ENCODE measurements at regions not wholly inside any gene's neighbourhood (a gene's known extent, or its start where the extent isn't known, plus 50 kb on each side); places are given as distances from the start of the nearest gene placed in this dataset.

- no peak for TF ChIP-seq GATA3 (IDR thresholded peaks at IDR 0.05; ENCODE audit: low read depth, low read length)
- TF ChIP-seq GATA2 (IDR thresholded peaks at IDR 0.05; ENCODE audit: low read depth, low read length) = no peak
These were observed 285.1 kb upstream of the TUT7 start for GRCh38 chr9:86639287-86639686.

GRCh38 chr9:86638109-86638508, 283.9 kb upstream of the TUT7 start:
- no peak for TF ChIP-seq GATA2 (IDR thresholded peaks at IDR 0.05; ENCODE audit: low read depth, low read length)
- no peak for TF ChIP-seq GATA3 (IDR thresholded peaks at IDR 0.05; ENCODE audit: low read depth, low read length)

- TF ChIP-seq GATA3 (IDR thresholded peaks at IDR 0.05; ENCODE audit: low read depth, low read length) (no peak), GATA2 (IDR thresholded peaks at IDR 0.05; ENCODE audit: low read depth, low read length) (no peak)
These were observed 283.3 kb upstream of the TUT7 start for GRCh38 chr9:86637515-86637914.

- no peak for TF ChIP-seq GATA3 (IDR thresholded peaks at IDR 0.05; ENCODE audit: low read depth, low read length)
- TF ChIP-seq GATA2 (IDR thresholded peaks at IDR 0.05; ENCODE audit: low read depth, low read length) = no peak
These were observed 282.3 kb upstream of the TUT7 start for GRCh38 chr9:86636519-86636918.

- TF ChIP-seq GATA3 (IDR thresholded peaks at IDR 0.05; ENCODE audit: low read depth, low read length) (no peak), GATA2 (IDR thresholded peaks at IDR 0.05; ENCODE audit: low read depth, low read length) (no peak)
These were observed 281.8 kb upstream of the TUT7 start for GRCh38 chr9:86636038-86636437.

- no peak for TF ChIP-seq GATA3 (IDR thresholded peaks at IDR 0.05; ENCODE audit: low read depth, low read length)
- no peak for TF ChIP-seq GATA2 (IDR thresholded peaks at IDR 0.05; ENCODE audit: low read depth, low read length)
These were observed 280.3 kb upstream of the TUT7 start for GRCh38 chr9:86634501-86634900.

GRCh38 chr9:86633945-86634344, 279.7 kb upstream of the TUT7 start:
- TF ChIP-seq GATA3 (IDR thresholded peaks at IDR 0.05; ENCODE audit: low read depth, low read length) (no peak), GATA2 (IDR thresholded peaks at IDR 0.05; ENCODE audit: low read depth, low read length) (no peak)

- TF ChIP-seq GATA2 (IDR thresholded peaks at IDR 0.05; ENCODE audit: low read depth, low read length) = no peak
- TF ChIP-seq GATA3 (IDR thresholded peaks at IDR 0.05; ENCODE audit: low read depth, low read length) = no peak
These were observed 278.3 kb upstream of the TUT7 start for GRCh38 chr9:86632537-86632936.

- TF ChIP-seq GATA3 (IDR thresholded peaks at IDR 0.05; ENCODE audit: low read depth, low read length) (no peak), GATA2 (IDR thresholded peaks at IDR 0.05; ENCODE audit: low read depth, low read length) (no peak)
These were observed 275.3 kb upstream of the TUT7 start for GRCh38 chr9:86629530-86629929.

- TF ChIP-seq GATA3 (IDR thresholded peaks at IDR 0.05; ENCODE audit: low read depth, low read length) = no peak
- no peak for TF ChIP-seq GATA2 (IDR thresholded peaks at IDR 0.05; ENCODE audit: low read depth, low read length)
These were observed 272.6 kb upstream of the TUT7 start for GRCh38 chr9:86626802-86627201.

- TF ChIP-seq GATA3 (IDR thresholded peaks at IDR 0.05; ENCODE audit: low read depth, low read length) (no peak), GATA2 (IDR thresholded peaks at IDR 0.05; ENCODE audit: low read depth, low read length) (no peak)
These were observed 270.4 kb upstream of the TUT7 start for GRCh38 chr9:86624630-86625029.

GRCh38 chr9:86614871-86615849, 260.9 kb upstream of the TUT7 start:
- TF ChIP-seq GATA3 (IDR thresholded peaks at IDR 0.05; ENCODE audit: low read depth, low read length) = no peak
- no peak for TF ChIP-seq GATA2 (IDR thresholded peaks at IDR 0.05; ENCODE audit: low read depth, low read length)

GRCh38 chr9:86613943-86614342, 259.7 kb upstream of the TUT7 start:
- TF ChIP-seq GATA2 (IDR thresholded peaks at IDR 0.05; ENCODE audit: low read depth, low read length) (no peak), GATA3 (IDR thresholded peaks at IDR 0.05; ENCODE audit: low read depth, low read length) (no peak)

GRCh38 chr9:86605303-86605702, 251.1 kb upstream of the TUT7 start:
- TF ChIP-seq GATA3 (IDR thresholded peaks at IDR 0.05; ENCODE audit: low read depth, low read length) = no peak
- no peak for TF ChIP-seq GATA2 (IDR thresholded peaks at IDR 0.05; ENCODE audit: low read depth, low read length)

- TF ChIP-seq GATA2 (IDR thresholded peaks at IDR 0.05; ENCODE audit: low read depth, low read length) (no peak), GATA3 (IDR thresholded peaks at IDR 0.05; ENCODE audit: low read depth, low read length) (no peak)
These were observed 250.5 kb upstream of the TUT7 start for GRCh38 chr9:86604741-86605140.
